ENCODE measurements at regions not wholly inside any gene's neighbourhood (a gene's known extent, or its start where the extent isn't known, plus 50 kb on each side); places are given as distances from the start of the nearest gene placed in this dataset.
"Not testable (repeated sequence)": the region's sequence is repeated elsewhere in the genome, so short reads cannot be mapped to it uniquely, and the experiment has no call there.

DNA sequence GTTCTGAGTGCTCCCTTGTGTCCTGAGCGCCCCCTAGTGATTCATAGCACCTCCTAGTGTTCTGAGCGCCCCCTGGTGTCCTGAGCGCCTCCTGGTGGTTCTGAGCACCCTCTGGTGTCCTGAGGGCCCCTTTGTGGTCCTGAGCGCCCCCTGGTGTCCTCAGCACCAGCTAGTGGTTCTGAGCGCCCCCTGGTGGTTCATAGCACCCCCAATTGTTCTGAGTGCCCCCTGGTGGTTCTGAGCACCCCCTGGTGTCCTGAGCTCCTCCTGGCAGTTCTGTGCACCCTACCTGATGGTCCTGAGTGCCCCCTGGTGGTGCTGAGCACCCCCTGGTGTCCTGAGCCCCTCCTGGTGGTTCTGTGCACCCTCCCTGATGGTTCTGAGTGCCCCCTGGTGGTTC, 146.0 kb downstream of the POTEB start:
- H3K4me1 ChIP-seq (ENCODE audit: low read depth); intact Hi-C loops (cut with DNase I, micrococcal nuclease); H3K9me3 ChIP-seq; H3K4me3 ChIP-seq; H3K36me3 ChIP-seq (ENCODE audit: low read depth); DNase-seq: not testable (repeated sequence)
- ATAC-seq = peak; percentile 39

DNA sequence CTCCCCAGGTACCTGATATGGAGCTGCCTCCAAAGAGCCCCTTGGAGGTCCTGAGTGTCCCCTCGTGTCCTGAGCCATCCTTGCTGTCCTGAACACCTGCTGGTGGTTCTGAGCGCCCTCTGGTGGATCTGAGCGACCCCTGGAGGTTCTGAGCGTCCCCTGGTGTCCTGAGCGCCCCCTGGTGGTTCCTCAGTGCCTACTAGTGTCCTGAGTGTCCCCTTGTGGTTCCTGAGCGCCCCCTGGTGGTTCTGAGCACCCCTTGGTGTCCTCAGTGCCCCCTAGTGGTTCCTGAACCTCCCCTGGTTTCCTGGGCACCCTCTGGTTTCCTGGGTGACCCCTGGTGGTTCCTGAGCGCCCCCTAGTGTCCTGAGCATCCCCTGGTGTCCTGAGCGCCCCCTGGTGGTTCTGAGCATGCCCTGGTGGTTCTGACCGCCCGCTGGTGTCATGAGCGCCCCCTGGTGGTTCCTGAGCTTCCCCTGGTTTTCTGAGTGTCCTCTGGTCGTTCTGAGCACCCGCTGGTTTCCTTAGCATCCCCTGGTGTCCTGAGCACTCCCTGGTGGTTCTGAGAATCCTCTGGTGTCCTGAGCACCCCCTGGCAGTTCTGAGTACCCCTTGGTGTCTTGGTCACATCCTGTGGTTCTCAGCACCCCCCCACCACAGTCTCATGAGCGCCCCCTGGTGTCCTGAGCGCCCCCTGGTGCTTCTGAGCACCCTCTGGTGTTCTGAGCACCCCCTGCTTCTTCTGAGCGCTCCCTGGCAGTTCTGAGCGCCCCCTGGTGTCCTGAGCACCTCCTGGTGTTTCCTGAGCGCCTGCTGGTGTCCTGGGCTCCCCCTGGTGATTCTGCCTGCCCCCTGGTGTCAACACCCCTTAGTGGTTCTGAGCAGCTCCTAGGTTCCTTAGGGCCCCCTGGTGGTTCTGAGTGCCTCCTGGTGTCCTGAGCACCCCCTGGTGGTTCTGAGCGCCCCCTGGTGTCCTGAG, 146.8 kb downstream of the POTEB start:
- H3K36me3 ChIP-seq (ENCODE audit: low read depth); H3K4me3 ChIP-seq; H3K9me3 ChIP-seq; H3K4me1 ChIP-seq (ENCODE audit: low read depth); DNase-seq; intact Hi-C loops (cut with DNase I, micrococcal nuclease): not testable (repeated sequence)
- ATAC-seq = peak; percentile 97

DNA sequence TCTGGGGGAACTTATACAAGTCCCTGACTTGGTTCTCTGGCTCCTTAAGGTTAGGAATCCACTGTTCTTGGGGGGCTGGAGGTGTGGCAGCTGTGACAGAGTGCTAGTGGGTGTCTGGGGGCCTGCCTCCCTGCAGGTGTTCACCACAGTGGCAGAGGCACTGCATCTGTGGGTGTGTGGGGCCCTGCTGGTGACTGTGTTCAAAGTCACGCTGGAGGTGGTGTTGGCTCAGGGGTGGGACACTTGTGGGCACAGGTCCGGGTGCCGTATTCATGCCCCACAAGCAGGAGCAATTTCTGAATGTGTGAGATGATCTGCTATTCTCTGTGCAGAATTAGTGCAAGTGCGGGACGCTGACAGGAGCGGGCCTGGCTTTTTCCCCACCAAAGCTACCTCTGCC, 152.5 kb downstream of the POTEB start:
- H3K4me1 ChIP-seq (ENCODE audit: low read depth); H3K9me3 ChIP-seq; H3K4me3 ChIP-seq; DNase-seq; ATAC-seq; intact Hi-C loops (cut with DNase I, micrococcal nuclease); H3K36me3 ChIP-seq (ENCODE audit: low read depth): not testable (repeated sequence)

DNA sequence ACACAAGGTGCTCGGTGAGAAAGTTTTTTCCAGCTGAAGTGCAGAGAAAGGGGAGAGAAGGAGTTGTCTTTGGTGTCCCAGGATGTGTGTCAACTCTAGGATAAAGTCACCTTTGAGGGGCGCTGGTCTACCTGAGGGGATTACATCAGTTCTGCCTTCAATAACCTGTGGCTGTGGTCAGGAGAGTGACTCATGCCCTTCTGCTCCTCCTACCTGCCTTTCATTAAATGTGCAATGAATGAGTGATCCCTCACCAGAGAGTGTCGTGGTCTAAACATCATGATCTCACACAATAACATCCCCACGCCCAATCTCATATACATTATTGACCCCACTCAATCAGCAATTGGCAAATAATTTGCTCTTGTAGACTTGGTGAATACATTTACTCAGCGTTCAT, 156.4 kb downstream of the POTEB start:
- H3K4me3 ChIP-seq; DNase-seq; H3K4me1 ChIP-seq (ENCODE audit: low read depth); H3K9me3 ChIP-seq; intact Hi-C loops (cut with DNase I, micrococcal nuclease); H3K36me3 ChIP-seq (ENCODE audit: low read depth): not testable (repeated sequence)
- ATAC-seq = peak; percentile 27

DNA sequence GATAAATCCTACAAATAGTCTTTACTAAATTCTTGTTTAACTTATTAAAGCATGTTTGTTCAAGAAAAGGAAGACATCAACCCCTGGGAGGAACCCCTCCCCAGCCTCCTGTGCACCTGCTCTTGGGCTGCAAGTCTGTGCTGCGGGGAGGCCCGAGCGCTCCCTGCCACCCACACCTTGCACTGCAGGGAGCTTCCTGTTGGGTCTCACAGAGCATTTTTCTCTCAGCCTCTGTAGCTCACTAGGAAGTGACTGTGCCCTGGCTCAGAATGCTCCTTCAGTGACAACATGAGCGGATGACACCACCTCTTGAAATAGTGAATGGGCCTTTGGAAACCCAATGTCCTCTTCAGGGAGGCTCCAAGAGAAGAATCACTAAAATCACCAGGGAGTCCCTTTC, 158.8 kb downstream of the POTEB start:
- H3K4me1 ChIP-seq (ENCODE audit: low read depth); H3K36me3 ChIP-seq (ENCODE audit: low read depth); DNase-seq; H3K4me3 ChIP-seq; intact Hi-C loops (cut with DNase I, micrococcal nuclease); H3K9me3 ChIP-seq: not testable (repeated sequence)
- peak; percentile 84 for ATAC-seq

DNA sequence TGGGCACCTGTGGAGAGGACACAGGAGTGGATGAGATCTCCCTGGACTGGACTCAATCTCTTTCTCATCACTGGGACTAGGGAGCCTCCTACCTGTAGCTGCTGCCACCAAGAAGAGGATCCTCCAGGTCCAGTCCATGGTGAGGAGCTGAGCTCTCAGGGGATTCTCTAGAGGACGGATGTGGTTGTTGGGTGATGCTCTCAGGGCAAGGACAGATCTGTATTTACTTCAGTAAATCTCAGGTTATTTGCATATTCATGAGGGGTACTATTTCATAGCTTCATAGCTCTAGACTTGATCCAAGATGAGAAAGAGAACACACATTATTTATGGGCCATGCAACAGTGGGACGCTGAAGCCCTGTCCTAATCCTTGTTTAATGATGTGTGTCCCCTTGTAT, 159.4 kb downstream of the POTEB start:
- H3K4me1 ChIP-seq (ENCODE audit: low read depth); H3K4me3 ChIP-seq; DNase-seq; H3K9me3 ChIP-seq; intact Hi-C loops (cut with DNase I, micrococcal nuclease); H3K36me3 ChIP-seq (ENCODE audit: low read depth): not testable (repeated sequence)
- ATAC-seq = peak; percentile 79

DNA sequence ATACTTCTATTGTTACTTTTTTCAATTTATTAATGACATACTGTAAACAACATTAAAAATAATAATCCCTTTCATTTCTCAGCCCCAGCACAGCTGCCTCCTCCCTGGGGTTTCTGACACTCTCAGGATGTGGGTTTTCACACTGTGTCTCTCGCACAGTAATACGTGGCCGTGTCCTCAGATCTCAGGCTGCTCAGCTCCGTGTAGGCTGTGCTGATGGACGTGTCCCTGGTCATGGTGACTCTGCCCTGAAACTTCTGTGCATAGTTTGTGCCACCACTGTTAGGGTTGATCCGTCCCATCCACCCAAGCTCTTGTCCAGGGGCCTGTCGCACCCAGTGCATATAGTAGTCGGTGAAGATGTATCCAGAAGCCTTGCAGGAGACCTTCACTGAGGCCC, 159.9 kb downstream of the POTEB start:
- DNase-seq; H3K36me3 ChIP-seq (ENCODE audit: low read depth); H3K9me3 ChIP-seq; H3K4me3 ChIP-seq; intact Hi-C loops (cut with DNase I, micrococcal nuclease); H3K4me1 ChIP-seq (ENCODE audit: low read depth): not testable (repeated sequence)
- peak; percentile 57 for ATAC-seq

DNA sequence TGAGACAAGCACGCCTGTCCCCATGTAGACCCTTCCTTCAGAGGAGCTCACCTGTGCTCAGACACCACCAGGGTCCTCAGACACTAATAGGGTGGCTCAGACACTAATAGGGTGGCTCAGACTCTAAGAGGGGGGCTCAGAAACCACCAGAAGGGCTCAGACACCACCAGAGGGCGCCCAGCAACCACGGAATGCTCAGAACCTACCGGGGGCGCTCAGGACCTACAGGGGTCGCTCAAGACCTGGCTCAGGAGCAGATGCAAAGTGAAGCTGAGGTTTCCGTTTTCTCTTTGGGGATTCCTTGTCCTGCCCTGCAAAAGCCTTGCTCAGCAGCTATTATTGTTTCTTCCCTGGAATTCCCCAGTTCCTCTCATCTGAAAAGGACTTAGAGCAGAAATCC, 172.1 kb downstream of the POTEB start:
- intact Hi-C loops (cut with DNase I, micrococcal nuclease); H3K4me3 ChIP-seq; DNase-seq; H3K9me3 ChIP-seq; H3K36me3 ChIP-seq (ENCODE audit: low read depth); H3K4me1 ChIP-seq (ENCODE audit: low read depth): not testable (repeated sequence)
- peak; percentile 70 for ATAC-seq

DNA sequence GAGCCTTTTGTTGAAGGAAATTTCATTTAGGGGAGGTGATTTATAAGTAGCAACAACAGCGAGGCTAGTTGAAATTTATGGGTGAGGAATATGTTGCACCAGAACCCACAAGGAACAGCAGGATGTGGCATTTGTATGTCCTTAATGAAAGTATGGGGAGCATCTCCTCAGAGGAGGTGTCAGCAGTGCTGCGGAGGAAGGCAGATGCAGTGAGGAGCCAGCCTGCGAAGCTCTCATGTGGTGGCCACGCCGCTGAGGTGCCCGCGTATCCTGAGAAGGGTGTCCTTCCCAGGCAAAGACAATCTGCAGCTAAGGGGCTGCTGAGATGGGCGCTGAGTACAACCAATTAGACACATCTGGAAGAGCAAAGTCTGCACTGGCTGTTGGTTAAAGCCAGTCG, 178.9 kb downstream of the POTEB start:
- H3K36me3 ChIP-seq (ENCODE audit: low read depth); intact Hi-C loops (cut with DNase I, micrococcal nuclease); ATAC-seq: not testable (repeated sequence)

DNA sequence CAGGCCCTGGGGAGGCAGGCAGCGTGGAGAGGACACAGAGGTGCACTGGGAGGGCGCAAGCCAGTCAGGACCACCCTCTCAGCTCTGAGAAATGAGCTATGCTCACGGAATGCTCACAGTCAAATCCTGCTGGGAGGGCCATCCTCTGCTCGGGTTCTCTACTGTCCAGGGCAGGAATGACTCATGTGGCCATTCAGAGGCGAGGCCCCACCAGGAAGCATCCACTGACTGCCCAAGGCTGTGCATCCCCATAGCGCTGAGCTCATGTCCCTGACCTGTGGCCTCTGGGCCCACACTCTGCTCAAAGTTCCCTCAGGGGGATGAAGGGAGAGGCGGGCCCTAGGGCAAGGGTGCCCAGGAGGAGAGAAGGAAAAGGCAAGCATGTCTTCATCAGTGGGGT, 182.4 kb downstream of the POTEB start:
- H3K9me3 ChIP-seq; H3K4me1 ChIP-seq (ENCODE audit: low read depth); H3K36me3 ChIP-seq (ENCODE audit: low read depth); H3K4me3 ChIP-seq; ATAC-seq; intact Hi-C loops (cut with DNase I, micrococcal nuclease); DNase-seq: not testable (repeated sequence)

More for the DNA sequence above, 178.9 kb downstream of the POTEB start:
- not testable (repeated sequence) for H3K4me1 ChIP-seq (ENCODE audit: low read depth); H3K9me3 ChIP-seq; H3K4me3 ChIP-seq; DNase-seq

DNA sequence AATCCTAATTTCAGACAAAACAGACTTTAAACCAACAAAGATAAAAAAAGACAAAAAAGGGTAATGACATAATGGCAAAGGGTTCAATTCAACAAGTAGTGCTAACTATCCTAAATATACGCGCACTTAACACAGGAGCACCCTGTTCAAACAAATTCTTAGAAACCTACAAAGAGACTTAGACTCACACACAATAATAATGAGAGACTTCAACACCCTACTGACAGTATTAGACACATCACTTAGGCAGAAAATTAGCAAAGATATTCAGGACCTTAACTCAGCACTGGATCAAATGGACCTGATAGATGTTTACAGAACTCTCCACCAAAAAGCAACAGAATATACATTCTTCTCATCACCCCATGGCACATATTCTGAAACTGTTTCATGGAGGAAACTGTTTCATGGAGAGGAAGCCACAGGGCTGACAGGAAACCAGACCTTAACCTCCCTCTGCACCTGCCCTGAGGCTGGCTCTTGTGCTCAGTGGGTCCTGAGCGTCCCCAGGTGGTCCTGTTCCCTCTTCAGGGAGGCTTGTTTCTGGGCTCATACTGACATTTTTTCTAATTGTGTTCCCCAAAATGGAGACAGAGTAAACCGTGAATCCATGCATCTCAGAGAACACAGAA, 184.9 kb downstream of the POTEB start:
- intact Hi-C loops (cut with DNase I, micrococcal nuclease); H3K36me3 ChIP-seq (ENCODE audit: low read depth); H3K9me3 ChIP-seq; ATAC-seq; H3K4me3 ChIP-seq; DNase-seq; H3K4me1 ChIP-seq (ENCODE audit: low read depth): not testable (repeated sequence)

DNA sequence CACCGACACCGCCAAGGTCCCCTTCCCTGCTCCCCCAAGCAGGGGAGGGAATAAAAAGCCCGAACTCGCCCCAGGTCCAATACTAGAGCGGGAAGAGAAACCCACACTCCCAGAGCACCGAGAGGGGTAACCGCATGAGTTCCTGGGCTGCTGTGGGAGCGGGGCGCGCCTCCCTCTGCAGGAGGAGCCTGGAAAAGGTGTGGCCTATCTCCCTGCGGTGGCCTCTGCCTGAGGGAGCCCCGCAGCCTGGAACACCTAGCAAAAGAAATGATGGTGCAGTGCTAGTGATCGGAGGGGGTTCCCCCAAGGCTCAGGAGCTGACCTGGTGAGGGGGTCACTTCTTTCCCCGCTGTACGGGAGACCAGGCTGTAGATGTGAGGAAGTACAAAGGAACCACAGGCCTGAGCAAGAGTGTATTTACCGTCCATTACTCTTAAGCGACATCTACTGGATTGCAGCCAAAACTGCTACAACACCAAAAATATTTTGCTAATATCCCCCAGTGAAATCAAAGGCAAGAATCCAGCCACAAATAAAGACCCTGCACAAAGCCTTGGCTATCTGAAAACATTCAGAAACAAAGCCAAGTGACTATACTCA, 216.6 kb upstream of the POTEB3 start:
- peak; percentile 18 for ATAC-seq
- H3K4me1 ChIP-seq (ENCODE audit: low read depth); DNase-seq; H3K9me3 ChIP-seq; H3K4me3 ChIP-seq; intact Hi-C loops (cut with DNase I, micrococcal nuclease); H3K36me3 ChIP-seq (ENCODE audit: low read depth): not testable (repeated sequence)

DNA sequence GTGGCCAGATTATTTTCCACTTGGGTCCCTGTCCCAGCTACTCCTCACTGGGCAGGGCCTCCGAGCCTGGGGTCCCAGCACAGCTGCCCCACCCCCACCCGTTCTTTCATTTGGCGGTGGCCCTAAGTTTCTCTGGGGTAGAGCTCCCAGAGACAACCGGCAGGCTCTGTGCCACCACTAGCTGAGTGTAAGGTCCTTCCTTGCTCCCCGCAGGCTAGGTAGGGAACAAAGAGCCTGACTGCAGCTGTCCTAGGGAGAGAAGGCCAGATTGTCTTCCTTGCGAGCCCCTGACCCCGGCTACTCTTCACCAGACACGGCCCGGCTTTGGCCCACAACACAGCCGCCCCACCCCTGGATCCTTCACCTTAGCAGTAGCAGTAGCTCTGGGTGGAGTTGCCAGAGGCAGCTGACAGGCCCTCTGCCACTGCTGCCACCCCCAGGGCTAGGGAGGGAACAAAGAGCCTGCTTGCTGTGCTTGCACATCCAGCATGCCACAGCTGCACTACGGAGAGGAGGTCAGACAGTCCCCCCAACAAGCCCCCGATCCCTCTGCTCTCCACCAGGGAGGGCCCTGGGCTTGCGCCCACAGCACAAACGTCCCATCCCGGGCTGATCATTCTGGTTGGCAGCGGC, 215.9 kb upstream of the POTEB3 start:
- ATAC-seq; DNase-seq; H3K36me3 ChIP-seq (ENCODE audit: low read depth); intact Hi-C loops (cut with DNase I, micrococcal nuclease); H3K4me1 ChIP-seq (ENCODE audit: low read depth); H3K4me3 ChIP-seq; H3K9me3 ChIP-seq: not testable (repeated sequence)

DNA sequence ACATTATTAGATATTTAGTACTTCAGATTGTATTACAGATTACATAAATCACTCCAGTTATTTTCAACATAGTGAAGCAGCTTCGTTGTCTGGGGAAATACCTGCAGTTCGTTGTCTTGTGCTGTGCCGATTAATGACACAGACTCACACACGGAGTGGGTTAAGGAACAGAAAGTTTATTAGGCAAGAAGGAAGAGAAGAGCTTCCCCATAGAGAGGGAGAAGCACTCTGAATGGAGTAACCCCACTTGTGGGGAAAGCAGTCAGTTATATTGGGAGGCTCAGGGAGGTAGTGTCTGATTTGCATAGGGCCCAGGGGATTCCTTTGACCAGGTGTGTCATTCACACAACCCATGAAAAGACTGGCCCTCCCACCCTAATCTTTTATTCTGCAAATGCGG, 213.4 kb upstream of the POTEB3 start:
- intact Hi-C loops (cut with DNase I, micrococcal nuclease); H3K4me3 ChIP-seq; H3K9me3 ChIP-seq; H3K4me1 ChIP-seq (ENCODE audit: low read depth); ATAC-seq; H3K36me3 ChIP-seq (ENCODE audit: low read depth); DNase-seq: not testable (repeated sequence)

All from mucosa of descending colon (tissue), 3 donors.